ENCODE measurements at regions not wholly inside any gene's neighbourhood (a gene's known extent, or its start where the extent isn't known, plus 50 kb on each side); places are given as distances from the start of the nearest gene placed in this dataset.
"Not testable (repeated sequence)": the region's sequence is repeated elsewhere in the genome, so short reads cannot be mapped to it uniquely, and the experiment has no call there.

DNA sequence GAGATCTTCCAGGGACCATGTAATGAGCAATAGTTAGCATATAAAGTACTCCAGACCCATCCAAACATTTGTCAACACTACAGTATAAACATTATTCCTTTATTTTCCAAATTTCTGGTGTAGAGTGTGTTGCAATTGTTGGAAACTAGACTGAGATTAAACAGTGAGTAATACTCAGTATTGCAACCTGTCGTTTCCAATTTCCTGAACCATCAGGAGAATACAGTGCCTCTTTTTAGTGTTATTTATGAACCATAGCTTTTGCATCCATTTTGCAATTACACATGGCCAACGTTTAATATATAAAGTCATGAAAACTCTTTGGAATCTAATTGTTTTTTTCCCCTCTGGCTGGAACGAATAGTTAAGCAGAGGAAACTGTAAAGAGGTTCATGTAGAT, 58.3 kb upstream of the DHRSX start:
- no peak overlapping the region for H3K4me3 ChIP-seq (ENCODE audit: insufficient read length, low read depth)
- no peak for TF ChIP-seq SUZ12 (IDR thresholded peaks at IDR 0.05; ENCODE audit: extremely low read depth, insufficient read depth, insufficient read length)
- no peak for TF ChIP-seq ZNF274 (IDR thresholded peaks at IDR 0.05; ENCODE audit: low read depth, low read length)
- no peak for TF ChIP-seq YY1 (IDR thresholded peaks at IDR 0.05; ENCODE audit: insufficient read depth, insufficient read length)
- H3K9me3 ChIP-seq (ENCODE audit: insufficient read depth, low read length) = peaks cover 18% of the 10 kb centered on the region
- H3K4me1 ChIP-seq (ENCODE audit: insufficient read depth, insufficient read length) = no peaks in the 10 kb centered on the region
- H3K36me3 ChIP-seq (ENCODE audit: insufficient read depth, insufficient read length, low read length) = no peaks in the 10 kb centered on the region
- no peaks in the 10 kb centered on the region for H3K27me3 ChIP-seq (ENCODE audit: insufficient read depth, insufficient read length)
- no peak overlapping the region for H3K9ac ChIP-seq (ENCODE audit: insufficient read length, low read depth)
- DNase-seq (ENCODE audit: low read depth, low spot score) = no peak

DNA sequence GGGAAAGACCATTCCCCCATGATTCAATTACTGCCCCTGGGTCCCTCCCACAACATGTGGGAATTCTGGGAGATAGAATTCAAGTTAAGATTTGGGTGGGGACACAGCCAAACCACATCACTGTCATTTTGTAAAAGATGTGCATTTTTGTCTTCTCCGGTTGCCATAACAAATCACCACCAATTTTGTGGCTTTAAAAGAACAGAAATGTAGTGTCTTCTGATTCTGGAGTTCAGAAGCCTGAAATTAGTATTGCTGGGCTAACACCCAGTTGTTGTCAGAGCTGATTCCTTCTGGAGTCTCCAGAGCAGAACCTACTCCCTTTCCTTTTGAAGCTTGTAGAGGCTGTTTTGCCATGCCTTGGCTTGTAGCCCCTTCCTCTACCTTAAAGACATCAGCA, 54.1 kb upstream of the DHRSX start:
- Histone ChIP-seq H3K4me1 (ENCODE audit: insufficient read depth, insufficient read length) (peaks cover 2% of the 10 kb centered on the region), H3K9ac (ENCODE audit: insufficient read length, low read depth) (no peak overlapping the region), H3K4me3 (ENCODE audit: insufficient read length, low read depth) (no peak overlapping the region), H3K9me3 (ENCODE audit: insufficient read depth, low read length) (peaks cover 19% of the 10 kb centered on the region), H3K27me3 (ENCODE audit: insufficient read depth, insufficient read length) (no peaks in the 10 kb centered on the region), H3K36me3 (ENCODE audit: insufficient read depth, insufficient read length, low read length) (no peaks in the 10 kb centered on the region)
- TF ChIP-seq SUZ12 (IDR thresholded peaks at IDR 0.05; ENCODE audit: extremely low read depth, insufficient read depth, insufficient read length) = no peak
- no peak for TF ChIP-seq YY1 (IDR thresholded peaks at IDR 0.05; ENCODE audit: insufficient read depth, insufficient read length)
- TF ChIP-seq ZNF274 (IDR thresholded peaks at IDR 0.05; ENCODE audit: low read depth, low read length) = no peak
- DNase-seq (ENCODE audit: low read depth, low spot score) = no peak

DNA sequence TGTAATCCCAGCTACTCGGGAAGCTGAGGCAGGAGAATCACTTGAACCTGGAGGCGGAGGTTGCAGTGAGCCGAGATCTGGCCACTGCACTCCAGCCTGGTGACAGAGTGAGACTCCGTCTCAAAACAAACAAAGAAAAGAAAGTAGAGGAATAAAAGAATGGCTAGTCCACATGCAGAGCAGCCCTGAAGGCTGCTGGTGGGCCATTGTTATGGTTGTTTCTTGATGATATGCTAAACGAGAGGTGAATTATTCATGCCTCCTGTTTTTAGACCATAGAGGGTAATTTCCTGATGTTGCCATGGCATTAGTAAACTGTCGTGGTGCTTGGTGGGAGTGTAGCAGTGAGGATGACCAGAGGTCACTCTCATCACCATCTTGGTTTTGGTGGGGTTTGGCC, 53.3 kb upstream of the DHRSX start:
- not testable (repeated sequence) for H3K4me1 ChIP-seq (ENCODE audit: insufficient read depth, insufficient read length); H3K36me3 ChIP-seq (ENCODE audit: insufficient read depth, insufficient read length, low read length); H3K27me3 ChIP-seq (ENCODE audit: insufficient read depth, insufficient read length); H3K9ac ChIP-seq (ENCODE audit: insufficient read length, low read depth); H3K4me3 ChIP-seq (ENCODE audit: insufficient read length, low read depth); DNase-seq (ENCODE audit: low read depth, low spot score)
- peaks cover 19% of the 10 kb centered on the region for H3K9me3 ChIP-seq (ENCODE audit: insufficient read depth, low read length)

DNA sequence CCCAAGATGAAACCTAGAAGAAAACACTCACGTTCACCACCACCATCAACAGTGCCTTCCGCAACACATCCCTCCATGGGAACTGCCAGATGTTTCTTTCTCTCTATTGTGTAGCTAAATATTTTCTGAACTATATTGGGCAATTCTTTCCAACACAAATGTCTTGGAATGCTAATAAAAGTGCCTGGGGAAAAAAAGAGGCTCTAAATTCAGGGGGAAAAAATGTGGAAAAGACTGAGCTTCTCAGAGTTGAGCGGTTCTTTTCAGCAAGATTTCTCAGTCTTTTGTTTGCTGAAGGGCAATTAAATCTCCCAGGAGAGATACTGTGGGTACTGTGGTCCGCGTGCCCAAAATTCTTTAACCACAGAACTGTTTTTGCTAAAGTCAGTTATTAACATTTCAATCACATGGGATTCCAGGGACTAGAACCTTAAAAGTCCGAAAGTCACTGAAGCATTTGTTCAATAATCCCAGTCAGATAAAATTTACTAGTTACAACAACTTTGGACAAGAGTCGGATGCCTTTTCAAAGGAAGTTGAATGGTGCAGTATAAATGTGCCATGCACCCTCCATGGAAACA, 51.9 kb upstream of the DHRSX start:
- Histone ChIP-seq H3K9me3 (ENCODE audit: insufficient read depth, low read length) (peaks cover 19% of the 10 kb centered on the region), H3K36me3 (ENCODE audit: insufficient read depth, insufficient read length, low read length) (no peaks in the 10 kb centered on the region), H3K4me1 (ENCODE audit: insufficient read depth, insufficient read length) (peaks cover 3% of the 10 kb centered on the region), H3K9ac (ENCODE audit: insufficient read length, low read depth) (no peak overlapping the region), H3K4me3 (ENCODE audit: insufficient read length, low read depth) (no peak overlapping the region), H3K27me3 (ENCODE audit: insufficient read depth, insufficient read length) (no peaks in the 10 kb centered on the region)
- TF ChIP-seq YY1 (IDR thresholded peaks at IDR 0.05; ENCODE audit: insufficient read depth, insufficient read length) = no peak
- TF ChIP-seq SUZ12 (IDR thresholded peaks at IDR 0.05; ENCODE audit: extremely low read depth, insufficient read depth, insufficient read length) = no peak
- no peak for TF ChIP-seq ZNF274 (IDR thresholded peaks at IDR 0.05; ENCODE audit: low read depth, low read length)
- no peak for DNase-seq (ENCODE audit: low read depth, low spot score)

DNA sequence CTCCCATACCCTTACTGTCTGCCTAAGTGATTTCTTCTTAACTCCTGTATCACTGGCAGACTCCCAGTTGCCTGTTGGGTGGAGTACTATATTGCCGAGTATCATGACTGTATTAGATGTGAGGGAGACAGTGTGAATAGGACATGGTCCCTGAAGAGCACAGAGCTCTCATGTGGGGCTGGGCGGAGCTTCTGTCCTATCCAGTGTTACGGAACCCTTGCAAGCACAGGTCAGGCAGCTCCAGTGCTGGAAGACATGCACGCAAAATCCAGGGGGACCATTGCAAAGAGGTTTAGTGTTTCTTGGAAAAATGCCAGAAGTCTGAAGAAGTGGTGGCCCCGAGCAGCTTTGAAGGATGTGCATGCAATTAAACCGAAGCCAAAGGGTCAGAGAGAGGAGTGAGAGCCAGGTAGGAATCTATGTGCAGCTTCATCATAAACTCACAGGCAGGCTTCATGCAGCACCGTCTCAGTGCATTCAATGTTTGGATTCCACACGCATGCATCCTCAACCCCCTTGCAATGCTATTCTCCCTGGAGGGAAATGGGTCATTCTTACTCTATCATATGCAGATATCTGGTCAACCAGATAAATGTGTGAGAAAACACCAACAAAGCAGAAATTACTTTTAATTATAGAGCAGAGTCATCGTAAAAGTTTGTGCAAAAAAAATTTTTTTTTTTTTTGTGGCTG, 49.7 kb upstream of the DHRSX start:
- Histone ChIP-seq H3K4me1 (ENCODE audit: insufficient read depth, insufficient read length) (peaks cover 3% of the 10 kb centered on the region), H3K36me3 (ENCODE audit: insufficient read depth, insufficient read length, low read length) (no peaks in the 10 kb centered on the region), H3K4me3 (ENCODE audit: insufficient read length, low read depth) (no peak overlapping the region), H3K9ac (ENCODE audit: insufficient read length, low read depth) (no peak overlapping the region), H3K9me3 (ENCODE audit: insufficient read depth, low read length) (peaks cover 29% of the 10 kb centered on the region), H3K27me3 (ENCODE audit: insufficient read depth, insufficient read length) (no peaks in the 10 kb centered on the region)
- no peak for DNase-seq (ENCODE audit: low read depth, low spot score)
- TF ChIP-seq ZNF274 (IDR thresholded peaks at IDR 0.05; ENCODE audit: low read depth, low read length) = no peak
- TF ChIP-seq YY1 (IDR thresholded peaks at IDR 0.05; ENCODE audit: insufficient read depth, insufficient read length) = no peak
- no peak for TF ChIP-seq SUZ12 (IDR thresholded peaks at IDR 0.05; ENCODE audit: extremely low read depth, insufficient read depth, insufficient read length)
